SK-N-SH (cell line): ENCODE measurements at regions not wholly inside any gene's neighbourhood (a gene's known extent, or its start where the extent isn't known, plus 50 kb on each side); places are given as distances from the start of the nearest gene placed in this dataset.

Experiments used
- RCOR1 ChIP-seq: fragments of 150-350 bp; IDR thresholded peaks from 2 replicates; pipeline ENCODE4 v1.6.1; 2017; ENCODE audit warnings: antibody characterized with exemption, low read length
- SIN3A ChIP-seq: IDR thresholded peaks from 2 replicates; pipeline ENCODE4 v1.6.1; 2012; ENCODE audit warnings: low read depth, mild to moderate bottlenecking, low read length, moderate library complexity, borderline replicate concordance
- TAF1 ChIP-seq: IDR thresholded peaks from 2 replicates; pipeline ENCODE4 v1.6.1; 2012; ENCODE audit warnings: low read depth, mild to moderate bottlenecking, low read length, moderate library complexity, borderline replicate concordance
- TF ChIP-seq, protein P1 (sequence below): fragments of 200-600 bp; sonication (generic); IDR thresholded peaks from 2 replicates; pipeline ENCODE4 v1.6.1; 2017; ENCODE audit warnings: antibody characterized with exemption, mild to moderate bottlenecking, moderate library complexity

DNA sequence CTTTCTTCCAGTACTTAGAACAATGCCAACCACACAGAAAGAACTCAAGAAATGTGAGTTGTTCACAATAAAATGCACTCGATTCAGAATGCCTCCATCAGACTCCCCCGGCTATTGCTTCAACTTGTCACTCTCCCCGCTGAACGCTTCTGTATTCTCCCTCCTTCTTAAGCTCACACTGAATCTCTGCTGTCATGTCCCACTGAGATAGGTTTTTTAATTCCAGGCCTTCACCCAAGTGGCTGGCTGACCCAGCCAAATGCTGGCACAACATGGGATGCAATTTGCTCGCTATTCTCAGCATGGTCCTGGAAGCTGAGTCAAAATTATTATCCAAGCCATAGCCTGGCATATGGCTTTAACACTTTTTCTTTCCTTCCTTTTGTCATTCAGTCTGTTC is 76.8 kb upstream of the SERP2 start:
- TF ChIP-seq, protein P1, sequence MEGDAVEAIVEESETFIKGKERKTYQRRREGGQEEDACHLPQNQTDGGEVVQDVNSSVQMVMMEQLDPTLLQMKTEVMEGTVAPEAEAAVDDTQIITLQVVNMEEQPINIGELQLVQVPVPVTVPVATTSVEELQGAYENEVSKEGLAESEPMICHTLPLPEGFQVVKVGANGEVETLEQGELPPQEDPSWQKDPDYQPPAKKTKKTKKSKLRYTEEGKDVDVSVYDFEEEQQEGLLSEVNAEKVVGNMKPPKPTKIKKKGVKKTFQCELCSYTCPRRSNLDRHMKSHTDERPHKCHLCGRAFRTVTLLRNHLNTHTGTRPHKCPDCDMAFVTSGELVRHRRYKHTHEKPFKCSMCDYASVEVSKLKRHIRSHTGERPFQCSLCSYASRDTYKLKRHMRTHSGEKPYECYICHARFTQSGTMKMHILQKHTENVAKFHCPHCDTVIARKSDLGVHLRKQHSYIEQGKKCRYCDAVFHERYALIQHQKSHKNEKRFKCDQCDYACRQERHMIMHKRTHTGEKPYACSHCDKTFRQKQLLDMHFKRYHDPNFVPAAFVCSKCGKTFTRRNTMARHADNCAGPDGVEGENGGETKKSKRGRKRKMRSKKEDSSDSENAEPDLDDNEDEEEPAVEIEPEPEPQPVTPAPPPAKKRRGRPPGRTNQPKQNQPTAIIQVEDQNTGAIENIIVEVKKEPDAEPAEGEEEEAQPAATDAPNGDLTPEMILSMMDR = no peak
- TF ChIP-seq SIN3A (no peak), TAF1 (no peak), RCOR1 (no peak)
